ENCODE measurements at regions not wholly inside any gene's neighbourhood (a gene's known extent, or its start where the extent isn't known, plus 50 kb on each side); places are given as distances from the start of the nearest gene placed in this dataset.

- no peaks in the 10 kb centered on the region for H3K9me3 ChIP-seq (ENCODE audit: control insufficient read depth in 4 of 4, low read length in 3 of 4)
- no peak for DNase-seq (ENCODE audit: low spot score)
- no peak overlapping the region for H3K9ac ChIP-seq (ENCODE audit: low read depth in 1 of 2, low read length in 2 of 2)
- WGBS = 93% methylated on average over 2 of the region's 2 CpGs
- no peaks in the 10 kb centered on the region for H3K4me1 ChIP-seq (ENCODE audit: control insufficient read depth in 4 of 4, insufficient read depth in 4 of 4, low read length in 3 of 4)
- TF ChIP-seq CTCF (IDR thresholded peaks at IDR 0.05; ENCODE audit: low read depth, low read length, missing input control) (no peak), NR2F2 (IDR thresholded peaks at IDR 0.05) (no peak), SP1 (IDR thresholded peaks at IDR 0.05) (no peak), RXRA (IDR thresholded peaks at IDR 0.05) (no peak), EGR1 (IDR thresholded peaks at IDR 0.05; ENCODE audit: low read depth in 2 of 2) (no peak), TAF1 (conservative IDR thresholded peaks at IDR 0.05) (no peak), YY1 (IDR thresholded peaks at IDR 0.05) (no peak), JUND (IDR thresholded peaks at IDR 0.05) (no peak), FOXA1 (IDR thresholded peaks at IDR 0.05) (no peak), ATF3 (IDR thresholded peaks at IDR 0.05) (no peak), GABPA (IDR thresholded peaks at IDR 0.05 in 1 of 2, conservative IDR thresholded peaks at IDR 0.05 in 1 of 2) (no peak), MAX (IDR thresholded peaks at IDR 0.05) (no peak), RAD21 (IDR thresholded peaks at IDR 0.05) (no peak), HNF4G (IDR thresholded peaks at IDR 0.05) (no peak), HNF4A (conservative IDR thresholded peaks at IDR 0.05) (no peak), ZBTB33 (IDR thresholded peaks at IDR 0.05) (no peak), REST (IDR thresholded peaks at IDR 0.05) (no peak), FOXA2 (IDR thresholded peaks at IDR 0.05) (no peak)
- no peaks in the 10 kb centered on the region for H3K36me3 ChIP-seq (ENCODE audit: control insufficient read depth in 4 of 4, insufficient read depth in 3 of 4, low read depth in 1 of 4, low read length in 3 of 4)
- no peaks in the 10 kb centered on the region for H3K27me3 ChIP-seq (ENCODE audit: control insufficient read depth in 4 of 4, insufficient read depth in 4 of 4, low read length in 3 of 4)
- no peak overlapping the region for H3K27ac ChIP-seq (ENCODE audit: low read depth in 1 of 2, low read length in 2 of 2)
- H3K4me3 ChIP-seq (ENCODE audit: low read depth in 1 of 3, low read length in 3 of 3) = no peak overlapping the region
These were observed 61.0 kb upstream of the MAFB start for GRCh38 chr20:40749985-40750506.
